ENCODE measurements at regions not wholly inside any gene's neighbourhood (a gene's known extent, or its start where the extent isn't known, plus 50 kb on each side); places are given as distances from the start of the nearest gene placed in this dataset.

DNA sequence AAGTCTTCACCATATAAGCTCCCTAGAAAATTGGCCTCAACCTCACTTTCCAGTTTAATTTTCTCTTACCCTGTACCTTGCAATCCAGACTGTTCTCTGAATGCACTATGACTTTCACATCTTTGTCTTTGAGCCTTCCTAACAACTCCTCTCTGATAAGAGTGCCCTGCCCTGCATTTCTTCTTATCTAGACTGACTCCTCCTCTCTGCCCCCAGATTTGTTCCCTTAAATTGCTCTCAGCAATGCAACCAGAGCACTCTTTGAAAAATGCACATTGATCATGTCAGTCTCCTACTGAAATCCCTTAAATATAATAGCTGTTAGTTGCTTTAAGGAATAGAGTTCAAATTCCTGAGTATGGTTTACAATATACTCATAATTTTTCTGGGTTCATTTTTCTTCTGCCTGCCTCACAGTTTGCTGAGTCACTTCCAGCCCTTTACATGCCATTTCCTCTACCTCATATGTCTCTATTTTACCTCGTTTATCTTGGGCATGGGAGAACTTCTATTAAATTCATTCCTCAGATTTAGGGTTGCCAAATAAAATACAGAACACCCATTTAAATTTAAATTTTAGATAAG, 582.7 kb upstream of the AADAT start:
- H3K4me2 ChIP-seq (ENCODE audit: insufficient read depth, low read length): peak overlapping the region; percentile 24
- H3K27ac ChIP-seq (ENCODE audit: low read depth, low read length): peak overlapping the region; percentile 54
- peaks cover 19% of the 10 kb centered on the region for H3K4me1 ChIP-seq (ENCODE audit: insufficient read depth, low read length)
- H3K4me3 ChIP-seq (ENCODE audit: insufficient read depth, low read length): no peak overlapping the region
- peak overlapping the region; percentile 4 for H2AFZ ChIP-seq (ENCODE audit: low read length)
- no peaks in the 10 kb centered on the region for H4K20me1 ChIP-seq (ENCODE audit: insufficient read depth, low read length)
- no peaks in the 10 kb centered on the region for H3K27me3 ChIP-seq (ENCODE audit: insufficient read depth, low read length)
- TF ChIP-seq CTCF (IDR thresholded peaks at IDR 0.05; ENCODE audit: extremely low read depth, low read depth, low read length): no peak
- H3K79me2 ChIP-seq (ENCODE audit: insufficient read depth, low read length): no peaks in the 10 kb centered on the region
- H3K36me3 ChIP-seq (ENCODE audit: insufficient read depth, low read length): no peaks in the 10 kb centered on the region
- no peaks in the 10 kb centered on the region for H3K9me3 ChIP-seq (ENCODE audit: low read depth, low read length)
- no peak for DNase-seq (ENCODE audit: insufficient read length, low spot score, missing footprints)

DNA sequence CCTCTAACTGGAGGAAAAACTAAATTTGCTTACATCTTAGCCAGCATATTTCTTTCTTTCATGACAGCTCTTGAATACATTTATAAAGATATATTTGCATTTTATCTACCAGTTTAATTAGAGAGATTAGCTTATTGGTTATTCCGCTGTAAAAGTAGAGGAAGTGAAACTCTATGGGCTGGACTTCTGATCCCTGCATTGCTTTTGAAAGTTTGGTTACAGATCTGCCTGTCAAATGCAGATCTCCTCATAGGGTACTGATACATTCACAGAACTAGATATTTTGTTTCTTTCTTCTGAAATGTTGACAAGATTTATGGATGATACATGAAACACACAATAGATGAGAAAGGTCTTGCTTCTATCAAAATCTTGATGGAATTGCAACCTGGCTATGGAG, 581.4 kb upstream of the AADAT start:
- H2AFZ ChIP-seq (ENCODE audit: low read length): no peak overlapping the region
- no peak overlapping the region for H3K27ac ChIP-seq (ENCODE audit: low read depth, low read length)
- no peaks in the 10 kb centered on the region for H3K79me2 ChIP-seq (ENCODE audit: insufficient read depth, low read length)
- DNase-seq (ENCODE audit: insufficient read length, low spot score, missing footprints): no peak
- H3K27me3 ChIP-seq (ENCODE audit: insufficient read depth, low read length): no peaks in the 10 kb centered on the region
- no peaks in the 10 kb centered on the region for H4K20me1 ChIP-seq (ENCODE audit: insufficient read depth, low read length)
- H3K4me3 ChIP-seq (ENCODE audit: insufficient read depth, low read length): no peak overlapping the region
- no peaks in the 10 kb centered on the region for H3K9me3 ChIP-seq (ENCODE audit: low read depth, low read length)
- H3K36me3 ChIP-seq (ENCODE audit: insufficient read depth, low read length): no peaks in the 10 kb centered on the region
- peaks cover 19% of the 10 kb centered on the region for H3K4me1 ChIP-seq (ENCODE audit: insufficient read depth, low read length)
- no peak overlapping the region for H3K4me2 ChIP-seq (ENCODE audit: insufficient read depth, low read length)
- no peak for TF ChIP-seq CTCF (IDR thresholded peaks at IDR 0.05; ENCODE audit: extremely low read depth, low read depth, low read length)

GRCh38 chr4:170667814-170668213, 578.1 kb upstream of the AADAT start:
- Histone ChIP-seq H4K20me1 (ENCODE audit: insufficient read depth, low read length) (no peaks in the 10 kb centered on the region), H3K9me3 (ENCODE audit: low read depth, low read length) (no peaks in the 10 kb centered on the region), H3K4me2 (ENCODE audit: insufficient read depth, low read length) (no peak overlapping the region), H2AFZ (ENCODE audit: low read length) (no peak overlapping the region), H3K27me3 (ENCODE audit: insufficient read depth, low read length) (no peaks in the 10 kb centered on the region), H3K4me1 (ENCODE audit: insufficient read depth, low read length) (peaks cover 6% of the 10 kb centered on the region), H3K36me3 (ENCODE audit: insufficient read depth, low read length) (no peaks in the 10 kb centered on the region), H3K27ac (ENCODE audit: low read depth, low read length) (no peak overlapping the region), H3K79me2 (ENCODE audit: insufficient read depth, low read length) (no peaks in the 10 kb centered on the region), H3K4me3 (ENCODE audit: insufficient read depth, low read length) (no peak overlapping the region)
- TF ChIP-seq CTCF (IDR thresholded peaks at IDR 0.05; ENCODE audit: extremely low read depth, low read depth, low read length): no peak
- DNase-seq (ENCODE audit: insufficient read length, low spot score, missing footprints): no peak

GRCh38 chr4:170666909-170667308, 577.2 kb upstream of the AADAT start:
- Histone ChIP-seq H3K79me2 (ENCODE audit: insufficient read depth, low read length) (no peaks in the 10 kb centered on the region), H3K4me3 (ENCODE audit: insufficient read depth, low read length) (no peak overlapping the region), H3K4me1 (ENCODE audit: insufficient read depth, low read length) (no peaks in the 10 kb centered on the region), H3K9me3 (ENCODE audit: low read depth, low read length) (no peaks in the 10 kb centered on the region), H3K27ac (ENCODE audit: low read depth, low read length) (no peak overlapping the region), H3K4me2 (ENCODE audit: insufficient read depth, low read length) (no peak overlapping the region), H3K27me3 (ENCODE audit: insufficient read depth, low read length) (no peaks in the 10 kb centered on the region), H2AFZ (ENCODE audit: low read length) (no peak overlapping the region), H4K20me1 (ENCODE audit: insufficient read depth, low read length) (no peaks in the 10 kb centered on the region), H3K36me3 (ENCODE audit: insufficient read depth, low read length) (no peaks in the 10 kb centered on the region)
- no peak for DNase-seq (ENCODE audit: insufficient read length, low spot score, missing footprints)
- TF ChIP-seq CTCF (IDR thresholded peaks at IDR 0.05; ENCODE audit: extremely low read depth, low read depth, low read length): no peak

Measured in osteoblast (primary cell).